Stomach (tissue), 8 donors: ENCODE measurements at regions not wholly inside any gene's neighbourhood (a gene's known extent, or its start where the extent isn't known, plus 50 kb on each side); places are given as distances from the start of the nearest gene placed in this dataset.

Experiments
- DNase-seq, 2 donors: peaks; one replicate each; pipeline versions ENCODE4 v3.0.0 to v3.0.0-alpha.2; 2013 to 2019
- H3K27ac ChIP-seq, 5 donors: fragments of 200-600 bp in 4 of 5; sonication (generic) in 4 of 5; one replicate each; pipeline ENCODE4 v1.5.1; 2013 to 2019; ENCODE audit warnings: mild to moderate bottlenecking in 1 of 5, moderate library complexity in 1 of 5
- H3K27me3 ChIP-seq, 3 donors: fragments of 200-600 bp; sonication (generic); one replicate each; pipeline ENCODE4 v1.5.1; 2017 to 2019; ENCODE audit warnings: mixed run types in 1 of 3
- H3K36me3 ChIP-seq, 4 donors: fragments of 200-600 bp; sonication (generic); 1 replicate in 3 of 4; 2 replicates in 1 of 4; pipeline ENCODE4 v1.5.1; 2016 to 2019
- H3K4me1 ChIP-seq, 4 donors: fragments of 200-600 bp; sonication (generic); one replicate each; pipeline ENCODE4 v1.5.1; 2016 to 2019
- H3K4me3 ChIP-seq, 4 donors: fragments of 200-600 bp; sonication (generic) in 3 of 4; one replicate each; pipeline ENCODE4 v1.5.1; 2016 to 2019; ENCODE audit warnings: mild to moderate bottlenecking in 1 of 4
- H3K9me3 ChIP-seq, 4 donors: fragments of 200-600 bp; sonication (generic); one replicate each; pipeline ENCODE4 v1.5.1; 2016 to 2019
- CTCF ChIP-seq, 7 experiments: fragments of 450-650 bp in 4 of 7; fragments of 200-600 bp in 3 of 7; sonication (generic) in 3 of 7; IDR thresholded peaks; one replicate each; pipeline ENCODE4 v1.5.1; 2016 to 2019; ENCODE audit warnings: antibody characterized with exemption in 7 of 7, control low read depth in 2 of 7, mild to moderate bottlenecking in 1 of 7
- EP300 ChIP-seq: sonication (generic); formaldehyde crosslinking; IDR thresholded peaks from one replicate; pipeline ENCODE4 v1.6.1; 2017; ENCODE audit warnings: antibody characterized with exemption
- POLR2A ChIP-seq, 4 donors: fragments of 450-650 bp; IDR thresholded peaks; one replicate each; pipeline ENCODE4 v1.6.1; 2016; ENCODE audit warnings: antibody characterized with exemption in 4 of 4, control low read depth in 2 of 4, mild to moderate bottlenecking in 1 of 4, moderate library complexity in 1 of 4
- POLR2AphosphoS5 ChIP-seq, 3 donors: sonication (generic); formaldehyde crosslinking; IDR thresholded peaks; one replicate each; pipeline ENCODE4 v1.6.1; 2016; ENCODE audit warnings: antibody characterized with exemption in 3 of 3
- WGBS, 5 donors: extraction: QIAGEN DNeasy Blood & Tissue Kit in 3 of 5; methylation state at CpG; one replicate each; pipeline versions ENCODE4 v1.1.5 to v1.1.7; 2013 to 2018; 5-methylcytosine and 5-hydroxymethylcytosine counted together
- intact Hi-C: fragments of 100-400 bp; cut with DNase I; formaldehyde crosslinking; loops from one replicate; pipeline ENCODE4 v1.15.1; 2023; ENCODE audit warnings: low total_unique reads
- donor health status: healthy with polysubstance abuse.
- donor health status: Bipolar disorder and iron deficiency.
- donor health status: healthy.

DNA sequence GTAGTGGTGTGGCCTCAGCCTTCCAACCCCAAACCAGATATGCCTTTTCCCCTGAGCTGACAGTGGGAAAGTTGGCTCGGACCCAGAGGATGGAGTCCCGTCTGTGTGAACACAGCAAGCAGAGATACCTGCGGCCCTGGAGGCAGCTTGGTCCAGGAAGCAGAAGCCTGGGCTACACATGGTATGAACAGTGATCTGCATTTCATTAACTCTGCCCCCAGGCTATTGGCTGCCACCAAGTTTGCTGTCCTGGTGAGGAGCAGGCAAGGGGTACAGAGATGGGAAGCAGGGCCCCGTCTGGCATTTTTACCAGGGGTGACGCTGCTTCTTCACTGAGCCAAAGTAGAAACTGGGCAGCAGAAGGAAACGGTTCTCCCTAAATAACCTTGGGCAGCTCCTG, 90.0 kb downstream of the EDN3 start:
- intact Hi-C loops, result no loop called here
- Histone ChIP-seq H3K9me3 (peaks cover 0 to 7% (median 0%) of the 10 kb centered on the region in 4 donors), H3K36me3 (no peaks in the 10 kb centered on the region), H3K27ac (no peak overlapping the region), H3K4me1 (no peaks in the 10 kb centered on the region), H3K27me3 (peaks cover 0 to 28% (median 6%) of the 10 kb centered on the region in 3 donors), H3K4me3 (no peak overlapping the region)
- TF ChIP-seq POLR2AphosphoS5 (IDR thresholded peaks at IDR 0.05), result no peak
- no peak for TF ChIP-seq CTCF (IDR thresholded peaks at IDR 0.05)
- no peak for TF ChIP-seq EP300
- TF ChIP-seq POLR2A (IDR thresholded peaks at IDR 0.05), result no peak
- no peak for DNase-seq
- WGBS, 5 donors, result 72 to 88% (median 84%) methylated on average over 6 of the region's 6 CpGs

DNA sequence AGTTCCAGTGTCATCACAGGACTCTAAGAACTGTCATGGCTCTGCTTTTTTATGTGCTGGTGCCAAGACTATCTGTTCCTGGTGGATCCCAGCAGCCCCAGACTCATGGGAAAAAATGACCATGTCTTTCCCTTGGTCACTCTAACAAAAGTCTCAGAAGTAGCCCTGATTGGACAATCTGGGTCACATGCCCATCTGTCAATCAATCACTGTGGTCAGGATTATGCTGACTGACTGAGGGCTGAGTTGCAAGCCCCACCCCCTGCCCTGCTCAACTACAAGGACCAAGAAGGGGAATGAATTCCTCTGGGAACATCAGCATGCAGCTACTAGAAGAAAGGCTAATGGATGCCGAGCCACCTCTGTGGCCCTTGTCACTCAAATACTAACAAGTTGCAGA, 91.6 kb downstream of the EDN3 start:
- TF ChIP-seq CTCF (IDR thresholded peaks at IDR 0.05) (no peak), POLR2AphosphoS5 (IDR thresholded peaks at IDR 0.05) (no peak), POLR2A (IDR thresholded peaks at IDR 0.05) (no peak), EP300 (no peak)
- WGBS, 5 donors, result 60 to 92% (median 86%) methylated on average over 1 of the region's 1 CpG
- no peak for DNase-seq
- H3K4me1 ChIP-seq, result no peaks in the 10 kb centered on the region
- no peaks in the 10 kb centered on the region for H3K36me3 ChIP-seq
- H3K9me3 ChIP-seq, result peaks cover 0 to 7% (median 0%) of the 10 kb centered on the region in 4 donors
- H3K27ac ChIP-seq, result no peak overlapping the region
- H3K27me3 ChIP-seq, result peaks cover 0 to 34% (median 6%) of the 10 kb centered on the region in 3 donors
- intact Hi-C loops, result no loop called here
- H3K4me3 ChIP-seq, result no peak overlapping the region

DNA sequence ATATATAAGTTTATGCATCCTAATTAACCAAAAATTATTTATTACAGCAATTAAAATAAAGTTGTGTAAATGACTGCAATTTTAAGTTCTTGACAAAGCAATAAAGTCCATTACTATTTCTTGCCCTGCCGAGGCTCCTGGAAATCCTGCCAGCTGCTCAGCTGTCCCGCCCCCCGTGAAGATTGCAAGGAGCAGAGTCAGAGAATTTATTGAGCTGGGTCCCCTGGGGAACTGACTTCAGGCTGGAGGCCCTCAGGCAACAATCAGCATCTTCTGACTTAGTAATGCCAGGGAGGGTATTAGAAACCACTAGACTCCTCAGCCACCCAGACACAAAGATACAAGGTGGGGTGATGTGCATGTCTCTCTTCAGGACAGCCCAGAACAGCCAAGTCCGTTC, 92.3 kb downstream of the EDN3 start:
- no peak for DNase-seq
- intact Hi-C loops, result no loop called here
- H3K9me3 ChIP-seq, result peaks cover 0 to 7% (median 0%) of the 10 kb centered on the region in 4 donors
- no peaks in the 10 kb centered on the region for H3K4me1 ChIP-seq
- TF ChIP-seq CTCF (IDR thresholded peaks at IDR 0.05), result no peak
- no peak for TF ChIP-seq EP300
- TF ChIP-seq POLR2A (IDR thresholded peaks at IDR 0.05), result no peak
- no peak for TF ChIP-seq POLR2AphosphoS5 (IDR thresholded peaks at IDR 0.05)
- peaks cover 0 to 41% (median 4%) of the 10 kb centered on the region in 3 donors for H3K27me3 ChIP-seq
- H3K27ac ChIP-seq, result no peak overlapping the region
- WGBS, 5 donors, result 57 to 70% (median 67%) methylated on average over 4 of the region's 4 CpGs
- H3K4me3 ChIP-seq, result no peak overlapping the region
- H3K36me3 ChIP-seq, result no peaks in the 10 kb centered on the region

DNA sequence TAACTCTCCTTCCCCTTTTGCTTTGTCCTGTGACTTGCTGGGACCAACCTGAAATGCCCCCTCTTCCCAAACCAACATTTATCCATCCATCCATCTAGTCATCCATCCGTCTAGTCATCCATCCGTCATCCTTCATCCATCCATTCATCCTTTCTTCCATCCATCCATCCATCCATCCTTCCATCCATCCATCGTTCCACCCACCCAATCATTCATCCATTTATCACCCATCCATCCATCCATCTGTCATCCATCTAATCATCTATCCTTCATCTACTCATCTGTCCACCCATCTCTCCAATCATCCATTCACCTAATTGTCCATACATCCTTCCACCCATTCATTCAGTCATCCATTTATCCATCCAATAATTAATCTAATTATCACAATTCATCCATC, 92.7 kb downstream of the EDN3 start:
- TF ChIP-seq POLR2A (IDR thresholded peaks at IDR 0.05), result no peak
- TF ChIP-seq CTCF (IDR thresholded peaks at IDR 0.05), result no peak
- TF ChIP-seq POLR2AphosphoS5 (IDR thresholded peaks at IDR 0.05), result no peak
- Histone ChIP-seq H3K27me3 (peaks cover 0 to 43% (median 3%) of the 10 kb centered on the region in 3 donors), H3K27ac (no peak overlapping the region), H3K9me3 (peaks cover 0 to 7% (median 0%) of the 10 kb centered on the region in 4 donors), H3K36me3 (no peaks in the 10 kb centered on the region), H3K4me1 (no peaks in the 10 kb centered on the region), H3K4me3 (no peak overlapping the region)
- WGBS, 5 donors, result 78 to 91% (median 89%) methylated on average over 3 of the region's 3 CpGs
- DNase-seq, result no peak
- intact Hi-C loops, result no loop called here
